ENCODE measurements at regions not wholly inside any gene's neighbourhood (a gene's known extent, or its start where the extent isn't known, plus 50 kb on each side); places are given as distances from the start of the nearest gene placed in this dataset.

- Histone ChIP-seq H3K4me1 (ENCODE audit: control insufficient read depth, insufficient read depth, low read length) (no peaks in the 10 kb centered on the region), H3K4me3 (ENCODE audit: low read depth in 2 of 2, low read length in 2 of 2) (no peak overlapping the region), H3K9me3 (ENCODE audit: control insufficient read depth, insufficient read depth, low read depth, low read length) (no peaks in the 10 kb centered on the region), H3K27ac (ENCODE audit: low read length) (no peak overlapping the region), H3K27me3 (ENCODE audit: control insufficient read depth, insufficient read depth, low read length) (no peaks in the 10 kb centered on the region), H3K36me3 (ENCODE audit: control insufficient read depth, insufficient read depth, low read length) (no peaks in the 10 kb centered on the region)
- CTCF ChIA-PET: no interaction called here
- POLR2A ChIA-PET: no interaction called here
- in situ Hi-C loops (cut with HindIII; ENCODE audit: low pct_unique_long_range_greater_than_20kb, low sequenced_read_pairs): no loop called here
- BruUV-seq (replicated peaks): no TSS peak
- no peak for ATAC-seq
- TF ChIP-seq REST (IDR thresholded peaks at IDR 0.05; ENCODE audit: insufficient read depth in 1 of 2, low read depth in 2 of 2, low read length in 1 of 2) (no peak), SIN3A (IDR thresholded peaks at IDR 0.05; ENCODE audit: borderline replicate concordance, insufficient read depth, low read depth, low read length) (no peak), POLR2AphosphoS5 (IDR thresholded peaks at IDR 0.05; ENCODE audit: low read depth, low read length) (no peak), TCF7L2 (IDR thresholded peaks at IDR 0.05; ENCODE audit: low read depth, low read length) (no peak)
- TF ChIP-seq, protein P1, sequence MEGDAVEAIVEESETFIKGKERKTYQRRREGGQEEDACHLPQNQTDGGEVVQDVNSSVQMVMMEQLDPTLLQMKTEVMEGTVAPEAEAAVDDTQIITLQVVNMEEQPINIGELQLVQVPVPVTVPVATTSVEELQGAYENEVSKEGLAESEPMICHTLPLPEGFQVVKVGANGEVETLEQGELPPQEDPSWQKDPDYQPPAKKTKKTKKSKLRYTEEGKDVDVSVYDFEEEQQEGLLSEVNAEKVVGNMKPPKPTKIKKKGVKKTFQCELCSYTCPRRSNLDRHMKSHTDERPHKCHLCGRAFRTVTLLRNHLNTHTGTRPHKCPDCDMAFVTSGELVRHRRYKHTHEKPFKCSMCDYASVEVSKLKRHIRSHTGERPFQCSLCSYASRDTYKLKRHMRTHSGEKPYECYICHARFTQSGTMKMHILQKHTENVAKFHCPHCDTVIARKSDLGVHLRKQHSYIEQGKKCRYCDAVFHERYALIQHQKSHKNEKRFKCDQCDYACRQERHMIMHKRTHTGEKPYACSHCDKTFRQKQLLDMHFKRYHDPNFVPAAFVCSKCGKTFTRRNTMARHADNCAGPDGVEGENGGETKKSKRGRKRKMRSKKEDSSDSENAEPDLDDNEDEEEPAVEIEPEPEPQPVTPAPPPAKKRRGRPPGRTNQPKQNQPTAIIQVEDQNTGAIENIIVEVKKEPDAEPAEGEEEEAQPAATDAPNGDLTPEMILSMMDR (IDR thresholded peaks at IDR 0.05): no peak
- no peak for DNase-seq (ENCODE audit: low read depth, low spot score)
- intact Hi-C loops (cut with micrococcal nuclease; ENCODE audit: unreplicated experiment): no loop called here
Observed at GRCh38 chr21:20013851-20014250, 984.4 kb upstream of the NCAM2 start.

GRCh38 chr21:20016435-20017005, 981.7 kb upstream of the NCAM2 start:
- ChIA-PET CTCF (no interaction called here), POLR2A (no interaction called here)

More at GRCh38 chr21:20016435-20017005, 981.7 kb upstream of the NCAM2 start:
- no TSS peak for BruUV-seq (replicated peaks)
- intact Hi-C loops (cut with micrococcal nuclease; ENCODE audit: unreplicated experiment) (no loop called here), in situ Hi-C loops (cut with HindIII; ENCODE audit: low pct_unique_long_range_greater_than_20kb, low sequenced_read_pairs) (no loop called here)
- Histone ChIP-seq H3K36me3 (ENCODE audit: control insufficient read depth, insufficient read depth, low read length) (no peaks in the 10 kb centered on the region), H3K27me3 (ENCODE audit: control insufficient read depth, insufficient read depth, low read length) (no peaks in the 10 kb centered on the region), H3K9me3 (ENCODE audit: control insufficient read depth, insufficient read depth, low read depth, low read length) (no peaks in the 10 kb centered on the region), H3K4me3 (ENCODE audit: low read depth in 2 of 2, low read length in 2 of 2) (no peak overlapping the region), H3K4me1 (ENCODE audit: control insufficient read depth, insufficient read depth, low read length) (no peaks in the 10 kb centered on the region), H3K27ac (ENCODE audit: low read length) (no peak overlapping the region)
- DNase-seq (ENCODE audit: low read depth, low spot score) (no peak), ATAC-seq (no peak)
- no peak for TF ChIP-seq TCF7L2 (IDR thresholded peaks at IDR 0.05; ENCODE audit: low read depth, low read length)
- no peak for TF ChIP-seq REST (IDR thresholded peaks at IDR 0.05; ENCODE audit: insufficient read depth in 1 of 2, low read depth in 2 of 2, low read length in 1 of 2)
- no peak for TF ChIP-seq POLR2AphosphoS5 (IDR thresholded peaks at IDR 0.05; ENCODE audit: low read depth, low read length)
- no peak for TF ChIP-seq SIN3A (IDR thresholded peaks at IDR 0.05; ENCODE audit: borderline replicate concordance, insufficient read depth, low read depth, low read length)
- TF ChIP-seq, protein P1 (IDR thresholded peaks at IDR 0.05): no peak
